ENCODE measurements at regions not wholly inside any gene's neighbourhood (a gene's known extent, or its start where the extent isn't known, plus 50 kb on each side); places are given as distances from the start of the nearest gene placed in this dataset.

GRCh38 chr11:91630916-91631673 lies 593.5 kb upstream of the FAT3 start:
- no peak for TF ChIP-seq EP300 (IDR thresholded peaks at IDR 0.05)
- TF ChIP-seq CTCF (IDR thresholded peaks at IDR 0.05), result no peak
- no peak for TF ChIP-seq POLR2A (IDR thresholded peaks at IDR 0.05)
- no peak overlapping the region for H3K27ac ChIP-seq
- H3K4me1 ChIP-seq (ENCODE audit: insufficient read depth), result no peaks in the 10 kb centered on the region
- no peaks in the 10 kb centered on the region for H3K36me3 ChIP-seq
- WGBS, 3 donors, result 66 to 78% (median 75%) methylated on average over 4 of the region's 4 CpGs
- intact Hi-C loops (cut with DNase I), result no loop called here
- H3K4me3 ChIP-seq, result no peak overlapping the region
- DNase-seq, result no peak
- no peaks in the 10 kb centered on the region for H3K27me3 ChIP-seq
- H3K9me3 ChIP-seq, result no peaks in the 10 kb centered on the region

- Histone ChIP-seq H3K4me1 (ENCODE audit: insufficient read depth) (no peaks in the 10 kb centered on the region), H3K27me3 (no peaks in the 10 kb centered on the region), H3K4me3 (no peak overlapping the region), H3K36me3 (no peaks in the 10 kb centered on the region), H3K9me3 (no peaks in the 10 kb centered on the region), H3K27ac (no peak overlapping the region)
- intact Hi-C loops (cut with DNase I), result no loop called here
- no peak for DNase-seq
- TF ChIP-seq CTCF (IDR thresholded peaks at IDR 0.05) (no peak), POLR2A (IDR thresholded peaks at IDR 0.05) (no peak), EP300 (IDR thresholded peaks at IDR 0.05) (no peak)
- WGBS, 3 donors, result 59 to 71% (median 64%) methylated on average over 1 of the region's 1 CpG
Observed at GRCh38 chr11:91625495-91625894, 599.1 kb upstream of the FAT3 start.

- 83 to 87% (median 83%) methylated on average over 5 of the region's 5 CpGs for WGBS, 3 donors
- no peak for DNase-seq
- H3K27me3 ChIP-seq, result no peaks in the 10 kb centered on the region
- no peak overlapping the region for H3K27ac ChIP-seq
- H3K4me1 ChIP-seq (ENCODE audit: insufficient read depth), result no peaks in the 10 kb centered on the region
- H3K36me3 ChIP-seq, result no peaks in the 10 kb centered on the region
- H3K4me3 ChIP-seq, result no peak overlapping the region
- TF ChIP-seq CTCF (IDR thresholded peaks at IDR 0.05), result no peak
- no peak for TF ChIP-seq EP300 (IDR thresholded peaks at IDR 0.05)
- no peak for TF ChIP-seq POLR2A (IDR thresholded peaks at IDR 0.05)
- no peaks in the 10 kb centered on the region for H3K9me3 ChIP-seq
- intact Hi-C loops (cut with DNase I), result no loop called here
Observed at GRCh38 chr11:91624021-91624420, 600.6 kb upstream of the FAT3 start.

- no peak for DNase-seq
- TF ChIP-seq POLR2A (IDR thresholded peaks at IDR 0.05) (no peak), EP300 (IDR thresholded peaks at IDR 0.05) (no peak), CTCF (IDR thresholded peaks at IDR 0.05) (no peak)
- intact Hi-C loops (cut with DNase I), result no loop called here
- Histone ChIP-seq H3K9me3 (no peaks in the 10 kb centered on the region), H3K36me3 (no peaks in the 10 kb centered on the region), H3K27ac (no peak overlapping the region), H3K4me3 (no peak overlapping the region), H3K27me3 (no peaks in the 10 kb centered on the region), H3K4me1 (ENCODE audit: insufficient read depth) (no peaks in the 10 kb centered on the region)
- 57 to 58% (median 58%) methylated on average over 3 of the region's 3 CpGs for WGBS, 3 donors
Observed at GRCh38 chr11:91608677-91609076, 615.9 kb upstream of the FAT3 start.

All from ovary (tissue), 7 donors.